Suppressor macrophage treated with lipopolysaccharide for 1 hour (primary cell): ENCODE measurements at regions not wholly inside any gene's neighbourhood (a gene's known extent, or its start where the extent isn't known, plus 50 kb on each side); places are given as distances from the start of the nearest gene placed in this dataset.

Source experiments
- DNase-seq, 3 donors: peaks; one replicate each; pipeline ENCODE4 v3.0.0-alpha.2; 2020 to 2022

GRCh38 chr4:163622379-163623035, 128.0 kb downstream of the TMA16 start:
- peak; percentile 47 to 84 (median 67) for DNase-seq

- DNase-seq = no peak
Observed at GRCh38 chr4:163623787-163624186, 129.3 kb downstream of the TMA16 start.

DNA sequence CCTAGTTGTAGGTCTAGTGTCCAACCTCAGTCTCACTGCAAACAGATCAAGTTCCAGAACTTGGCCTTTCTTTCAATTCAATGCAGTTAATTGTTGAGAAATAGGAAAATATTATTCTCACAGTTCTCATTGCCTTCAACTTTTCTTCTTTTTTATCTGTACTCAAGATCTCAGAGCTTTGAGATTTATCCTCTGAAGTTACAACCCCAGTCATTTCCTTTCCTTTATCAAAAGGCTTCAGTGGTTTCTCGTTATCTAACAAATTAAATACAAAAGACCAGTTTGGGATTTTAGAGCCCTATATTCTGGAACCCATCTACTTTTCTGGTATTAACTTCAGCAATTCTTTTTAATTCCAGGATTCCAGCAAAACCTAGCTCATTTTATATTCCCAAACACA, 130.2 kb downstream of the TMA16 start:
- DNase-seq = no peak

GRCh38 chr4:163631288-163631687, 136.8 kb downstream of the TMA16 start:
- no peak for DNase-seq

DNA sequence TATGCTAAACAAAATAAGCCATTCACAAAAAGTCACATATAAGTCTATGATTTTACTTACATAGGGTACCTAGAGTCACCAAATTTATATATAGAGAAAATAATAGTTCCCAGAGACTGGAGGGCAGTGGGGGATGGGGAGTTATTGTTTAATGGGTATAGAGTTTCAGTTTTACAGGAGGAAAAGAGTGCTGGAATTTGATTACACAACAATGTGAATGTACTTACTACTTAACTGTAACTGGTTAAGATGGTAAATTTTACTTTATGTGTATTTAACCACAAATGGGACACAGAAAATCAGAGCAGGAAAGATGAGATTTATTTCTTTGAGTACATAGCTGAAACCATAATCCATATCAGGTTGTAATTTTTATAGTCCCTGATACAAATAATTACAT, 144.4 kb downstream of the TMA16 start:
- DNase-seq = no peak

- no peak for DNase-seq
Observed at GRCh38 chr4:163649557-163650091, 155.1 kb downstream of the TMA16 start.

- DNase-seq = peak; percentile 74 to 91 (median 86)
Observed at GRCh38 chr4:163651761-163652160, 157.3 kb downstream of the TMA16 start.

DNA sequence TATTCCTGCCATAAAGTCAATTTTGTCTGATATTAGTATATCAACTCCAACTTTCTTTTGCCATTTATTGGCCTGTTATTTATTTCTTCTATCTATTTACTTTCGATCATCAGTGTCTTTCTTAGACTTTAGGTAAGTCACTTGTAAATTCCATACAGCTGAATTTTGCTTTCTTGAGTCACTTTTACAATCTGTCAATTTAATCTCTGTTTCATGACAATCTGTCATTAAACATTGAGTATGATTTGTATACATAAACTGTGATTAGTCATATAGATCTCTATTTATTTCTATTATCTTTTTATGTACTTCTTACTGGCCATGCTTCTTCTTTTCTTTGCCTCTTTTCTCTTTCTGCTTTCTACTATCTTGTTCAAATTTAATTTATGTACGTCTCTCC, 160.1 kb downstream of the TMA16 start:
- DNase-seq = no peak

GRCh38 chr4:163660636-163661035, 166.1 kb downstream of the TMA16 start:
- peak; percentile 41 to 81 (median 81) for DNase-seq

DNA sequence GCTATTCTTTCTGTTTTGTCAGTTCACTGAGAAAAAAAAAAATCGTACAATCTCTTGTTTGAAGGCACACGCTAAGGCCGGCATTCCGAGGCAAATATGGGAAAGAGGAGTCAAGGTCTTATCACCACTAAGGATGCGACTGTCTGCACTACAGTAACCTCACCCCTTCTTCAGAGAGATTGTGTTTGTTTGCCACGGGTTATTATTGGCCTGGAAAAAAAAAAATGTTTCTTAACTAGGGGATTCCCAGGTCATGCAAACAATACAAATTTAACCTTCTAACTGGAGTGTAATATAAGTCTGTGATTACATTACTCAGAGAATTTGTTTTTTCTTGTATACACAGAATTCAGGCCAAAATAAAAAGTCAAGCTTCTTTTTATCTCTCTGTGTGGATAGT, 168.3 kb downstream of the TMA16 start:
- peak; percentile 50 to 72 (median 66) for DNase-seq

GRCh38 chr4:163663454-163664225, 169.2 kb downstream of the TMA16 start:
- DNase-seq = peak; percentile 77 to 86 (median 77)

- DNase-seq = no peak
Observed at GRCh38 chr4:163665101-163665500, 170.6 kb downstream of the TMA16 start.

- peak; percentile 56 to 90 (median 84) for DNase-seq
Observed at GRCh38 chr4:163665521-163666331, 171.2 kb downstream of the TMA16 start.

DNA sequence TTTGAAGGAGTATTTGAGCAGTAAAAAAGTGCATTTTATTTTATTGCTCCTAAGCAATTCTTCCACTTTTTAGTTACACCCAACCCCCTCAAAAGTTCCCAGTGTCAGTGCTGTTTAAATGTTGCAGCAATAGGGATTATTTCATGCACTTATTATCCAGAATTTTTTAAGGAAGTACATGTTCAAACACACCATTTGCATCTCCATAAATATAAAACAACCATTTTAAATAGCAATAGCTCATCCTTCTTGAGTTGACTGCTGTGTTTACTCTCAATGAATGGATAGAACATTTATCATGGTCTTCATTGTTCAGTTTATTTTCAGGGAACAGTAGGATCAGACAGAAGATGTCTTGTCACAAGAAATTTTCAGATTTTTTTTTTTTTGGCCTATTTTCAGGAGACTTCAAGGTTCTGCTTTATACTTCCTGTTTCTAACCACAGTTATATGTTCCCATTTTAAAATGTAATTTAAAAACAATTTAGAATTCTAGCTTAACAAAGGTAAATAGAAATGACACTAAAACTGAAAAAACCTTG, 171.9 kb downstream of the TMA16 start:
- DNase-seq = peak; percentile 61 to 82 (median 75)

GRCh38 chr4:163672751-163673150, 178.3 kb downstream of the TMA16 start:
- peak in 2 of 3 donors; percentile 22 to 24 for DNase-seq

- DNase-seq = peak; percentile 40 to 70 (median 62)
Observed at GRCh38 chr4:163673848-163674697, 179.6 kb downstream of the TMA16 start.

- DNase-seq = no peak
Observed at GRCh38 chr4:163679189-163679588, 184.7 kb downstream of the TMA16 start.

GRCh38 chr4:163680386-163681098, 186.1 kb downstream of the TMA16 start:
- peak; percentile 44 to 66 (median 63) for DNase-seq

GRCh38 chr4:163681208-163681821, 186.8 kb downstream of the TMA16 start:
- DNase-seq = peak; percentile 87 to 93 (median 92)

- DNase-seq = no peak
Observed at GRCh38 chr4:163688856-163689255, 194.4 kb downstream of the TMA16 start.

GRCh38 chr4:163693211-163693610, 198.7 kb downstream of the TMA16 start:
- no peak for DNase-seq
